ENCODE measurements at regions not wholly inside any gene's neighbourhood (a gene's known extent, or its start where the extent isn't known, plus 50 kb on each side); places are given as distances from the start of the nearest gene placed in this dataset.

DNA sequence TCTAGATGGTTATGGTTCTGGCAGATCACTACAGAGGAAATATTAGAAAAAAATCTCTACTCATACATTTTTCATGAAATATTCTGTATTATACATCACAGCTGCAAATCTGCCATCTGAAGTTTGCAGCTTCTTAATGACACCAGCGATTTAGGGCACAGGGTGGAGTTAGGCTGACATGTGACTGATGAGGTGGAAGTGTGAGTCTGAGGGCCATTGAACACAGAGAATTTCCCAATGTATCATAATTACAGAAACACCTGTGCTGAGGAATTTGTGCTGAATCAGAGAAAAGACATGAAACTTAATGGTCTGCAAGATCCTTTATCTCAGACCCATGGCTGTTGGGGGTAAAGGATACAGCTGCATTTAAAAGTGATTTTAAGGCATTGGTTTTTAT is 2025.6 kb upstream of the AGA start:
- no peak for TF ChIP-seq POLR2A (IDR thresholded peaks at IDR 0.05; ENCODE audit: low read depth, low read length)
- no peak for TF ChIP-seq BHLHE40 (IDR thresholded peaks at IDR 0.05; ENCODE audit: low read depth, low read length)
- no peak for TF ChIP-seq RFX5 (IDR thresholded peaks at IDR 0.05; ENCODE audit: low read depth, low read length)
- no peak for TF ChIP-seq CTCF (conservative IDR thresholded peaks at IDR 0.05; ENCODE audit: low read depth, low read length)

All from IMR-90 (cell line).